GM12872 (cell line): ENCODE measurements at regions not wholly inside any gene's neighbourhood (a gene's known extent, or its start where the extent isn't known, plus 50 kb on each side); places are given as distances from the start of the nearest gene placed in this dataset.

Experiments
- TF ChIP-seq, protein P1 (sequence below): IDR thresholded peaks from 3 replicates; pipeline ENCODE4 v1.5.1; 2011; ENCODE audit warnings: low read depth, mild to moderate bottlenecking, low read length, moderate library complexity; ENCODE audit not compliant: insufficient read depth

- TF ChIP-seq, protein P1, sequence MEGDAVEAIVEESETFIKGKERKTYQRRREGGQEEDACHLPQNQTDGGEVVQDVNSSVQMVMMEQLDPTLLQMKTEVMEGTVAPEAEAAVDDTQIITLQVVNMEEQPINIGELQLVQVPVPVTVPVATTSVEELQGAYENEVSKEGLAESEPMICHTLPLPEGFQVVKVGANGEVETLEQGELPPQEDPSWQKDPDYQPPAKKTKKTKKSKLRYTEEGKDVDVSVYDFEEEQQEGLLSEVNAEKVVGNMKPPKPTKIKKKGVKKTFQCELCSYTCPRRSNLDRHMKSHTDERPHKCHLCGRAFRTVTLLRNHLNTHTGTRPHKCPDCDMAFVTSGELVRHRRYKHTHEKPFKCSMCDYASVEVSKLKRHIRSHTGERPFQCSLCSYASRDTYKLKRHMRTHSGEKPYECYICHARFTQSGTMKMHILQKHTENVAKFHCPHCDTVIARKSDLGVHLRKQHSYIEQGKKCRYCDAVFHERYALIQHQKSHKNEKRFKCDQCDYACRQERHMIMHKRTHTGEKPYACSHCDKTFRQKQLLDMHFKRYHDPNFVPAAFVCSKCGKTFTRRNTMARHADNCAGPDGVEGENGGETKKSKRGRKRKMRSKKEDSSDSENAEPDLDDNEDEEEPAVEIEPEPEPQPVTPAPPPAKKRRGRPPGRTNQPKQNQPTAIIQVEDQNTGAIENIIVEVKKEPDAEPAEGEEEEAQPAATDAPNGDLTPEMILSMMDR: no peak
These were observed 932.1 kb upstream of the SLIT2 start for GRCh38 chr4:19319607-19320006.

- TF ChIP-seq, protein P1: no peak
These were observed 934.3 kb upstream of the SLIT2 start for GRCh38 chr4:19317377-19317776.

DNA sequence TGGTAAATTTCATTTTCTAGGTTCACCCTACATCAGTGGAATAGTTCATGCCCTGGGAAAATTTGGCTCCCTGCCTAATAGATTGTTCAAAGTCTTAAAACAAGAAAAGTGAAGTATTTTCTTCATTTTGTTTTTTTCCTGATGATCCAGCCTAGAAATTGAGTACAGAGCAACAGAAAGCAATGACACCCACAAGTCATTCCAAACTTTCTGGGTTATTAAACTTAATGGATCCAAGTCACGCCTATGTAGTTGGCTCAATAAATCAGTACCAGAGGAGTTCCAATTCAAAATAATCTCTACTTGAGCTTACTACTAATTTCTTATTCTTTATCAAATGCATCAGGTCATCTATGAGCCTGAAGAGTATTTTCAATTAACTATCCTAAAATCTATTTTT is 937.6 kb upstream of the SLIT2 start:
- TF ChIP-seq, protein P1: no peak

DNA sequence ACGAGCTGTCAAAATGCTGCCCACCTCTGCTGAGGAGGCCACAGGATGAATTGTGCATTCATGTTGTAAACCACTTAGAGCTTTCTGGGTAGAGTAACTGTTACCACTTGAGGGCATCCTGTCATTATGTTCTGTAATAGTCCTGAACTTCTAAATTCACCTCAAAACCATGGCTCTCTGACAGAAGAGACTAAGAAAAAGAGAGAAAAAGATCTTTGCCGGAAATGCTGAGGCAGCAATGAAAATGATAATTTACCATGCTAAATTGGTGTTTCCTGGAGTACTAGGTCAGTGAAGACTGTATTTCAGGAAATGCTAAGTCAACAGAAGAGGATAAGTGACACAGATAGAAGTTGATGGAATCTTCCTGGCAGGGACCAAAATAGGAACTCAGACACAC is 942.3 kb upstream of the SLIT2 start:
- TF ChIP-seq, protein P1: no peak

GRCh38 chr4:19304028-19304427 is 947.7 kb upstream of the SLIT2 start:
- TF ChIP-seq, protein P1: no peak

GRCh38 chr4:19301527-19301926 is 950.2 kb upstream of the SLIT2 start:
- TF ChIP-seq, protein P1: no peak

DNA sequence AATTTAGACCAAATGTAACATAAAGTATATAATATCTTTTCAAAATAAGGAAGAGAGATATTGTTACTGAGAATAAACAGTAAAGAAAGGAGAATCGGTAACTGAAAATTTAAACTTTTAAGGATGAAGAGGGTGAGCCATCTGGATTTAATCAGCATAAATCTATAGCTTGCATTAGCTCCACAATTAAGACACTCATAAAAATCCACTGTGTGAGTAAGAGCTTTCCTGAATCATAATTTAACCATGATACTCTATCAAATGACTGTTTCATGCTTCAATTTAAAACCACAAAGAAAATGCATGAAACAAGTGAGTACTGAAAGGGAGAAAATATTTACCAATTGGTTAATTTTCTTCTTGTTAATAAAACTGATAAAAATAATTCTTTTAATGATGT is 951.5 kb upstream of the SLIT2 start:
- TF ChIP-seq, protein P1: no peak

- TF ChIP-seq, protein P1: no peak
These were observed 952.7 kb upstream of the SLIT2 start for GRCh38 chr4:19298998-19299397.
